PFSK-1 (cell line): ENCODE measurements at regions not wholly inside any gene's neighbourhood (a gene's known extent, or its start where the extent isn't known, plus 50 kb on each side); places are given as distances from the start of the nearest gene placed in this dataset.

Source experiments
- FOXP2 ChIP-seq: optimal IDR thresholded peaks from 2 replicates; pipeline ENCODE3; 2011; ENCODE audit warnings: borderline replicate concordance, control low read depth, inconsistent platforms; ENCODE audit not compliant: insufficient read depth; ENCODE audit errors: extremely low read length, extremely low read depth
- POLR2AphosphoS5 ChIP-seq: IDR thresholded peaks from 2 replicates; pipeline ENCODE4 v1.6.1; 2012; ENCODE audit warnings: low read depth, mild to moderate bottlenecking, control low read depth, low read length, moderate library complexity
- SIN3A ChIP-seq: IDR thresholded peaks from 2 replicates; pipeline ENCODE4 v1.6.1; 2012; ENCODE audit warnings: mild to moderate bottlenecking, low read length, moderate library complexity, borderline replicate concordance; ENCODE audit not compliant: insufficient read depth
- TAF1 ChIP-seq: IDR thresholded peaks from 2 replicates; pipeline ENCODE4 v1.6.1; 2012; ENCODE audit warnings: low read length, control low read depth, borderline replicate concordance; ENCODE audit not compliant: insufficient read depth
- TF ChIP-seq, protein P1 (sequence below), 2 experiments: IDR thresholded peaks; 2 replicates each; pipeline versions ENCODE4 v1.6.1 to v1.8.0; 2011 to 2012; ENCODE audit warnings: low read depth in 2 of 2, low read length in 2 of 2, control low read depth in 1 of 2, inconsistent platforms in 1 of 2, mild to moderate bottlenecking in 1 of 2, moderate library complexity in 1 of 2; ENCODE audit not compliant: insufficient read depth in 1 of 2

DNA sequence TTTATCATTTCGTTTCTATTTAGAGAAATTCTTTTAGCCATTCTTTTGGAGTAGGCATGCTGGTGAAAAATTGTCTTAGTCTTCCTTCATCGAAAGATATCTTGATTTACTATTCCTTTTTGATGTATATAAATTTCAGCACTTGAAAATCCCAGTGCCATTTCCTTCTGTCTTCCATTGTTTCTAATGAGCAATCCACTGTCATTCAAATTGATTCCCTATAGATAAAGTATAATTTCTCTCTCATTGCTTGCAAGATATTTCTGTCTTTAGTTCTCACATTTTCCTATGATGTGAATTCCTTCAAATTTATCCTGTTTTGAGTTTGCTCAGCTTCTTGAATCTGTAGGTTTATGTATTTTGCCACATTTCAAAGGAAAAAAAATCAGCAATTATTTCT, 251.1 kb upstream of the CHD6 start:
- TF ChIP-seq SIN3A: no peak
- TF ChIP-seq, protein P1, sequence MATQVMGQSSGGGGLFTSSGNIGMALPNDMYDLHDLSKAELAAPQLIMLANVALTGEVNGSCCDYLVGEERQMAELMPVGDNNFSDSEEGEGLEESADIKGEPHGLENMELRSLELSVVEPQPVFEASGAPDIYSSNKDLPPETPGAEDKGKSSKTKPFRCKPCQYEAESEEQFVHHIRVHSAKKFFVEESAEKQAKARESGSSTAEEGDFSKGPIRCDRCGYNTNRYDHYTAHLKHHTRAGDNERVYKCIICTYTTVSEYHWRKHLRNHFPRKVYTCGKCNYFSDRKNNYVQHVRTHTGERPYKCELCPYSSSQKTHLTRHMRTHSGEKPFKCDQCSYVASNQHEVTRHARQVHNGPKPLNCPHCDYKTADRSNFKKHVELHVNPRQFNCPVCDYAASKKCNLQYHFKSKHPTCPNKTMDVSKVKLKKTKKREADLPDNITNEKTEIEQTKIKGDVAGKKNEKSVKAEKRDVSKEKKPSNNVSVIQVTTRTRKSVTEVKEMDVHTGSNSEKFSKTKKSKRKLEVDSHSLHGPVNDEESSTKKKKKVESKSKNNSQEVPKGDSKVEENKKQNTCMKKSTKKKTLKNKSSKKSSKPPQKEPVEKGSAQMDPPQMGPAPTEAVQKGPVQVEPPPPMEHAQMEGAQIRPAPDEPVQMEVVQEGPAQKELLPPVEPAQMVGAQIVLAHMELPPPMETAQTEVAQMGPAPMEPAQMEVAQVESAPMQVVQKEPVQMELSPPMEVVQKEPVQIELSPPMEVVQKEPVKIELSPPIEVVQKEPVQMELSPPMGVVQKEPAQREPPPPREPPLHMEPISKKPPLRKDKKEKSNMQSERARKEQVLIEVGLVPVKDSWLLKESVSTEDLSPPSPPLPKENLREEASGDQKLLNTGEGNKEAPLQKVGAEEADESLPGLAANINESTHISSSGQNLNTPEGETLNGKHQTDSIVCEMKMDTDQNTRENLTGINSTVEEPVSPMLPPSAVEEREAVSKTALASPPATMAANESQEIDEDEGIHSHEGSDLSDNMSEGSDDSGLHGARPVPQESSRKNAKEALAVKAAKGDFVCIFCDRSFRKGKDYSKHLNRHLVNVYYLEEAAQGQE (IDR thresholded peaks at IDR 0.05; ENCODE audit: insufficient read depth in 1 of 2, low read depth in 2 of 2, low read length in 2 of 2): no peak
- TF ChIP-seq POLR2AphosphoS5: no peak
- no peak for TF ChIP-seq FOXP2
- no peak for TF ChIP-seq TAF1
